H1 (cell line): ENCODE measurements at regions not wholly inside any gene's neighbourhood (a gene's known extent, or its start where the extent isn't known, plus 50 kb on each side); places are given as distances from the start of the nearest gene placed in this dataset.

Source experiments
- CTCF ChIA-PET: fragments of 300-600 bp; sonication (Branson Sonifier 250); formaldehyde crosslinking; loops from one replicate; lab custom pipeline; 2021; ENCODE audit not compliant: partially characterized antibody; lab: Charles Lee
- POLR2A ChIA-PET: fragments of 300-600 bp; sonication (Branson Sonifier 250); formaldehyde crosslinking; loops from one replicate; lab custom pipeline; 2021; ENCODE audit warnings: inconsistent platforms; ENCODE audit not compliant: partially characterized antibody; lab: Charles Lee
- DNase-seq, 2 experiments: peaks; one replicate each; pipeline versions ENCODE4 v3.0.0 to v3.0.0-alpha.2; 2010 to 2022; ENCODE audit warnings: low spot score in 2 of 2, low read depth in 1 of 2, mixed read lengths in 1 of 2
- FAIRE-seq: peaks from 2 replicates; lab custom pipeline; 2011; peaks lifted over from hg19 to GRCh38; lab: Jason Lieb, UNC
- H2AFZ ChIP-seq: 2 replicates; pipeline ENCODE4 v1.8.1; 2012; ENCODE audit warnings: low read length, inconsistent platforms
- H2AK5ac ChIP-seq: 2 replicates; pipeline ENCODE4 v1.6.1; 2013; ENCODE audit warnings: low read depth, low read length
- H2BK120ac ChIP-seq: replicated peaks from 2 replicates; pipeline ENCODE3; 2013; ENCODE audit warnings: low read depth, low read length, inconsistent platforms
- H2BK12ac ChIP-seq: 2 replicates; pipeline ENCODE4 v1.6.1; 2013; ENCODE audit warnings: low read depth, low read length
- H2BK15ac ChIP-seq: 2 replicates; pipeline ENCODE4 v1.6.1; 2013; ENCODE audit warnings: low read length
- H2BK20ac ChIP-seq: 2 replicates; pipeline ENCODE4 v1.6.1; 2013; ENCODE audit warnings: low read length
- H2BK5ac ChIP-seq: 2 replicates; pipeline ENCODE4 v1.6.1; 2013; ENCODE audit warnings: low read depth, low read length
- H3K14ac ChIP-seq: 2 replicates; pipeline ENCODE4 v1.6.1; 2013; ENCODE audit warnings: inconsistent platforms; ENCODE audit not compliant: insufficient read length
- H3K18ac ChIP-seq: 2 replicates; pipeline ENCODE4 v1.6.1; 2013; ENCODE audit warnings: low read length; ENCODE audit errors: extremely low read depth
- H3K23ac ChIP-seq: 2 replicates; pipeline ENCODE4 v1.6.1; 2013; ENCODE audit warnings: inconsistent platforms; ENCODE audit not compliant: insufficient read length
- H3K23me2 ChIP-seq: 2 replicates; pipeline ENCODE4 v1.6.1; 2013; ENCODE audit warnings: low read depth, low read length
- H3K27ac ChIP-seq: 2 replicates; pipeline ENCODE4 v1.6.1; 2011; ENCODE audit warnings: low read depth, low read length, inconsistent platforms
- H3K27me3 ChIP-seq, 4 experiments: replicated peaks in 1 of 4; 1 replicate in 1 of 4; 2 replicates in 3 of 4; pipeline versions ENCODE4 v1.6.1 to v1.8.1; 2011 to 2013; ENCODE audit warnings: low read length in 3 of 4, mild to moderate bottlenecking in 3 of 4, inconsistent platforms in 2 of 4, mixed read lengths in 2 of 4, moderate library complexity in 1 of 4; ENCODE audit not compliant: control insufficient read depth in 3 of 4, insufficient read depth in 3 of 4; ENCODE audit errors: extremely low read depth in 1 of 4
- H3K36me3 ChIP-seq, 4 experiments: 2 replicates each; pipeline versions ENCODE4 v1.6.1 to v1.8.1; 2011 to 2013; ENCODE audit warnings: mild to moderate bottlenecking in 4 of 4, low read length in 3 of 4, moderate library complexity in 2 of 4, control low read depth in 1 of 4, inconsistent platforms in 1 of 4; ENCODE audit not compliant: insufficient read depth in 4 of 4, control insufficient read depth in 2 of 4
- H3K4ac ChIP-seq: replicated peaks from 2 replicates; pipeline ENCODE3; 2013; ENCODE audit warnings: low read length, low read depth, mixed read lengths, inconsistent platforms; ENCODE audit not compliant: insufficient read length
- H3K4me1 ChIP-seq, 4 experiments: replicated peaks in 1 of 4; 1 replicate in 1 of 4; 2 replicates in 3 of 4; pipeline versions ENCODE4 v1.6.1 to v1.8.1; 2011 to 2013; ENCODE audit warnings: low read length in 3 of 4, inconsistent platforms in 2 of 4, mixed read lengths in 1 of 4; ENCODE audit not compliant: insufficient read depth in 4 of 4, control insufficient read depth in 3 of 4
- H3K4me2 ChIP-seq, 2 experiments: 2 replicates each; pipeline versions ENCODE4 v1.6.1 to v1.8.1; 2011 to 2013; ENCODE audit warnings: low read depth in 2 of 2, low read length in 2 of 2, control low read depth in 1 of 2, inconsistent platforms in 1 of 2, mild to moderate bottlenecking in 1 of 2; ENCODE audit not compliant: insufficient read depth in 1 of 2
- H3K4me3 ChIP-seq, 4 experiments: fragments of 200-600, 300-600 bp in 1 of 4; sonication (generic), shearing (Covaris generic), sonication (Bioruptor Twin) in 1 of 4; 2 replicates each; pipeline versions ENCODE4 v1.5.1 to v1.8.1; 2011 to 2016; ENCODE audit warnings: low read length in 4 of 4, low read depth in 3 of 4, control low read depth in 2 of 4, inconsistent platforms in 2 of 4, mild to moderate bottlenecking in 2 of 4, mixed read lengths in 1 of 4, moderate library complexity in 1 of 4; ENCODE audit not compliant: insufficient read depth in 2 of 4; ENCODE audit errors: extremely low read depth in 1 of 4
- H3K56ac ChIP-seq: replicated peaks from 2 replicates; pipeline ENCODE3; 2013; ENCODE audit warnings: low read depth, mild to moderate bottlenecking, mixed read lengths, low read length, inconsistent platforms; ENCODE audit not compliant: insufficient read length
- H3K79me1 ChIP-seq: 2 replicates; pipeline ENCODE4 v1.6.1; 2013; ENCODE audit warnings: low read depth, low read length, control low read depth
- H3K79me2 ChIP-seq, 2 experiments: 2 replicates each; pipeline versions ENCODE4 v1.6.1 to v1.8.1; 2012 to 2013; ENCODE audit warnings: low read length in 2 of 2, mild to moderate bottlenecking in 2 of 2, inconsistent platforms in 1 of 2; ENCODE audit not compliant: insufficient read depth in 2 of 2, control insufficient read depth in 1 of 2
- H3K9ac ChIP-seq, 4 experiments: replicated peaks in 1 of 4; 1 replicate in 1 of 4; 2 replicates in 3 of 4; pipeline versions ENCODE4 v1.6.1 to v1.8.1; 2011 to 2013; ENCODE audit warnings: low read depth in 3 of 4, low read length in 3 of 4, control low read depth in 2 of 4, mild to moderate bottlenecking in 2 of 4, moderate library complexity in 2 of 4, inconsistent platforms in 1 of 4; ENCODE audit errors: extremely low read depth in 1 of 4
- H3K9me3 ChIP-seq, 2 experiments: 2 replicates each; pipeline versions ENCODE4 v1.6.1 to v1.8.1; 2012 to 2013; ENCODE audit warnings: mild to moderate bottlenecking in 2 of 2, moderate library complexity in 2 of 2, control low read depth in 1 of 2, inconsistent platforms in 1 of 2, low read depth in 1 of 2, low read length in 1 of 2, mixed read lengths in 1 of 2; ENCODE audit not compliant: insufficient read depth in 2 of 2
- H4K20me1 ChIP-seq, 2 experiments: replicated peaks in 1 of 2; 2 replicates each; pipeline versions ENCODE3 to v1.8.1; 2011 to 2013; ENCODE audit warnings: inconsistent platforms in 2 of 2, low read length in 2 of 2, mild to moderate bottlenecking in 1 of 2; ENCODE audit not compliant: insufficient read depth in 2 of 2, control insufficient read depth in 1 of 2
- H4K5ac ChIP-seq: 2 replicates; pipeline ENCODE4 v1.6.1; 2013; ENCODE audit warnings: low read length, low read depth, mixed read lengths, inconsistent platforms; ENCODE audit not compliant: insufficient read length
- H4K8ac ChIP-seq: 2 replicates; pipeline ENCODE4 v1.8.0; 2013; ENCODE audit warnings: mild to moderate bottlenecking, moderate library complexity, low read length, inconsistent platforms; ENCODE audit not compliant: insufficient read depth; ENCODE audit errors: extremely low read depth
- H4K91ac ChIP-seq: replicated peaks from 2 replicates; pipeline ENCODE3; 2013; ENCODE audit warnings: low read length, mixed read lengths, inconsistent platforms; ENCODE audit not compliant: insufficient read length
- EZH2 ChIP-seq: fragments of 200-600 bp; sonication (generic); IDR thresholded peaks from 2 replicates; pipeline ENCODE4 v1.7.1; 2012; ENCODE audit warnings: low read depth, mild to moderate bottlenecking, moderate library complexity, low read length, inconsistent platforms; ENCODE audit not compliant: severe bottlenecking
- HDAC2 ChIP-seq, 2 experiments: fragments of 300-600 bp in 1 of 2; sonication (generic) in 1 of 2; IDR thresholded peaks; 2 replicates each; pipeline ENCODE4 v1.6.1; 2011 to 2012; ENCODE audit warnings: low read depth in 2 of 2, low read length in 2 of 2, mild to moderate bottlenecking in 2 of 2, moderate library complexity in 2 of 2, borderline replicate concordance in 1 of 2, inconsistent platforms in 1 of 2
- JUN ChIP-seq: IDR thresholded peaks from 2 replicates; pipeline ENCODE4 v1.6.1; 2011; ENCODE audit warnings: low read depth, mild to moderate bottlenecking, improper control_type of control experiment, low read length
- JUND ChIP-seq: IDR thresholded peaks from 2 replicates; pipeline ENCODE4 v1.6.1; 2011; ENCODE audit warnings: mild to moderate bottlenecking, improper control_type of control experiment, low read length
- KDM5A ChIP-seq: fragments of 200-600 bp; IDR thresholded peaks from 2 replicates; pipeline ENCODE4 v1.7.1; 2012; ENCODE audit warnings: mild to moderate bottlenecking, low read length, inconsistent platforms, mixed read lengths
- SUZ12 ChIP-seq: fragments of 200-600 bp; sonication (generic); IDR thresholded peaks from 2 replicates; pipeline ENCODE4 v1.6.1; 2012; ENCODE audit warnings: mild to moderate bottlenecking, inconsistent platforms, low read length, moderate library complexity, mixed read lengths
- TBP ChIP-seq: IDR thresholded peaks from 2 replicates; pipeline ENCODE4 v1.6.1; 2011; ENCODE audit warnings: low read depth, low read length, improper control_type of control experiment
- TEAD4 ChIP-seq: IDR thresholded peaks from 2 replicates; pipeline ENCODE4 v1.6.1; 2012; ENCODE audit warnings: low read depth, low read length, inconsistent platforms, mixed read lengths
- WGBS, 2 experiments: shearing (Covaris generic) in 1 of 2; methylation state at CpG; one replicate each; pipeline versions ENCODE4 v1.1.6 to v1.1.7; 2013 to 2015; ENCODE audit warnings: low lambda C conversion rate in 2 of 2, mixed read lengths in 2 of 2, inconsistent platforms in 1 of 2, low coverage in 1 of 2, missing lambda C conversion rate in 1 of 2; ENCODE audit not compliant: insufficient replicate concordance in 2 of 2, insufficient coverage in 1 of 2, insufficient read length in 1 of 2; ENCODE audit errors: extremely low coverage in 1 of 2, missing lambda C conversion rate in 1 of 2; 5-methylcytosine and 5-hydroxymethylcytosine counted together

DNA sequence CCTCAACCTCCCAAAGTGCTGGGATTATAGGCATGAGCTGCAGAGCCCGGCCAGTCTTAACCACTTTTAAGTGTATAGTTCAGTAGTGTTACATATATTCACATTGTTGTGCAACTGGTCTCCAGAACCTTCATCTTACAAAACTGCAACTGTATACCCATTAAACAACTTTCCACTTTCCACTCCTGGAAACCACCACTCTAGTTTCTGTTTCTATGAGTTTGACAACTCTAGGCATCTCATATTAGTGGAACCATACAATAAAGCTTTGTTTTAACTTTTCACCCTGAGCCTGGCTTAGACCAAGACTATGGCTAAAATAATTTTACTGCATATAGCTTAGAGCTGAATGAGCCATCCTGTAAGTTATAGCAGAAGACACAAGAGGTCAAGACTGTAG, 108.0 kb upstream of the GOT2 start:
- WGBS, 2 experiments = 83% methylated on average over 1 of the region's 1 CpG; no CpG with 5 or more reads in 1 of the 2 experiments
- no peaks in the 10 kb centered on the region for H3K27me3 ChIP-seq
- CTCF ChIA-PET = interaction anchor here (2.1 to 2.9 kb wide), 2 partner anchors 11 to 28 kb away, joined by 11 to 25 read pairs; no protein-coding TSS in a partner anchor

More for the DNA sequence above, 108.0 kb upstream of the GOT2 start:
- TF ChIP-seq KDM5A (no peak), EZH2 (no peak), TEAD4 (no peak), HDAC2 (IDR thresholded peaks at IDR 0.05; ENCODE audit: borderline replicate concordance in 1 of 2, low read depth in 2 of 2, low read length in 2 of 2) (no peak), JUN (no peak), TBP (no peak), SUZ12 (no peak), JUND (no peak)
- no peak overlapping the region for H2BK5ac ChIP-seq
- H3K56ac ChIP-seq = no peak overlapping the region
- H2BK120ac ChIP-seq = no peak overlapping the region
- no peaks in the 10 kb centered on the region for H3K23me2 ChIP-seq
- no peak overlapping the region for H2BK15ac ChIP-seq
- no peak overlapping the region for H3K9ac ChIP-seq
- H2AK5ac ChIP-seq = no peak overlapping the region
- H4K20me1 ChIP-seq = no peaks in the 10 kb centered on the region
- FAIRE-seq (no peak), DNase-seq (no peak)
- no peak overlapping the region for H2AFZ ChIP-seq
- no peaks in the 10 kb centered on the region for H3K79me2 ChIP-seq
- H3K14ac ChIP-seq = no peak overlapping the region
- H3K9me3 ChIP-seq = peaks cover 2 to 8% of the 10 kb centered on the region in 2 experiments; a peak in 1 of 4 replicates
- no peaks in the 10 kb centered on the region for H3K79me1 ChIP-seq
- no peaks in the 10 kb centered on the region for H3K36me3 ChIP-seq
- POLR2A ChIA-PET = no interaction called here
- no peak overlapping the region for H2BK20ac ChIP-seq
- no peak overlapping the region for H3K4me2 ChIP-seq
- H4K5ac ChIP-seq = no peak overlapping the region
- no peak overlapping the region for H4K8ac ChIP-seq
- no peak overlapping the region for H3K23ac ChIP-seq
- H3K4me1 ChIP-seq = no peaks in the 10 kb centered on the region
- no peak overlapping the region for H3K4ac ChIP-seq
- no peak overlapping the region for H3K18ac ChIP-seq
- no peak overlapping the region for H4K91ac ChIP-seq
- H3K27ac ChIP-seq = no peak overlapping the region
- no peak overlapping the region for H3K4me3 ChIP-seq
- no peak overlapping the region for H2BK12ac ChIP-seq
